ENCODE measurements at regions not wholly inside any gene's neighbourhood (a gene's known extent, or its start where the extent isn't known, plus 50 kb on each side); places are given as distances from the start of the nearest gene placed in this dataset.
"Not testable (repeated sequence)": the region's sequence is repeated elsewhere in the genome, so short reads cannot be mapped to it uniquely, and the experiment has no call there.

DNA sequence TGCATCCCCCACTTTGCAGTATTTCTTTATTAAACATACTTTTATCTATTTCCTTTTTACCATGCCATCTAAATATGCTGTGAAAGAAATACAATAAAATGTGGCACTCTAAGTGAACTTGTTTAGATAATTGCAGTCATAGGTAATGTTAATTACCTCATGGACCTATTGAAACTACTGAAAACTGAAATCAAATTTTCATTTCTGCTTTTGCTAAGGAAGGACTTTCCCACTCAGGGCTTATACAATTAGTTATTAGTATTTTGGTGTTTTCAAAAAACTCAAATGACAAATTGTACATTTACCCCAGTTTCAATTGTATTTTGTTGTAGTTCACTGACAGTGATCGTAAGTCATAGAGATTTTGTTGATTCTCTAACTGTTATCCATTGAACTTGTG lies 88.4 kb downstream of the ID4 start:
- no peak overlapping the region for H3K27ac ChIP-seq
- TF ChIP-seq, protein P1, sequence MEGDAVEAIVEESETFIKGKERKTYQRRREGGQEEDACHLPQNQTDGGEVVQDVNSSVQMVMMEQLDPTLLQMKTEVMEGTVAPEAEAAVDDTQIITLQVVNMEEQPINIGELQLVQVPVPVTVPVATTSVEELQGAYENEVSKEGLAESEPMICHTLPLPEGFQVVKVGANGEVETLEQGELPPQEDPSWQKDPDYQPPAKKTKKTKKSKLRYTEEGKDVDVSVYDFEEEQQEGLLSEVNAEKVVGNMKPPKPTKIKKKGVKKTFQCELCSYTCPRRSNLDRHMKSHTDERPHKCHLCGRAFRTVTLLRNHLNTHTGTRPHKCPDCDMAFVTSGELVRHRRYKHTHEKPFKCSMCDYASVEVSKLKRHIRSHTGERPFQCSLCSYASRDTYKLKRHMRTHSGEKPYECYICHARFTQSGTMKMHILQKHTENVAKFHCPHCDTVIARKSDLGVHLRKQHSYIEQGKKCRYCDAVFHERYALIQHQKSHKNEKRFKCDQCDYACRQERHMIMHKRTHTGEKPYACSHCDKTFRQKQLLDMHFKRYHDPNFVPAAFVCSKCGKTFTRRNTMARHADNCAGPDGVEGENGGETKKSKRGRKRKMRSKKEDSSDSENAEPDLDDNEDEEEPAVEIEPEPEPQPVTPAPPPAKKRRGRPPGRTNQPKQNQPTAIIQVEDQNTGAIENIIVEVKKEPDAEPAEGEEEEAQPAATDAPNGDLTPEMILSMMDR (IDR thresholded peaks at IDR 0.05), result no peak
- no peak for TF ChIP-seq EP300 (IDR thresholded peaks at IDR 0.05)
- TF ChIP-seq POLR2A (IDR thresholded peaks at IDR 0.05), result no peak
- WGBS, 2 donors, result 92 to 95% methylated on average over 1 of the region's 1 CpG
- no peak for DNase-seq (ENCODE audit: low spot score in 2 of 2)
- no peak overlapping the region for H3K4me3 ChIP-seq
- no peaks in the 10 kb centered on the region for H3K9me3 ChIP-seq
- H3K36me3 ChIP-seq, result no peaks in the 10 kb centered on the region
- H3K4me1 ChIP-seq, result no peaks in the 10 kb centered on the region
- H3K27me3 ChIP-seq, result no peaks in the 10 kb centered on the region

GRCh38 chr6:19928461-19928860 lies 91.3 kb downstream of the ID4 start:
- TF ChIP-seq, protein P1 (IDR thresholded peaks at IDR 0.05), result no peak
- no peak for TF ChIP-seq POLR2A (IDR thresholded peaks at IDR 0.05)
- TF ChIP-seq EP300 (IDR thresholded peaks at IDR 0.05), result no peak
- WGBS, 2 donors, result 69 to 76% methylated on average over 2 of the region's 2 CpGs
- Histone ChIP-seq H3K36me3 (no peaks in the 10 kb centered on the region), H3K27me3 (no peaks in the 10 kb centered on the region), H3K4me3 (no peak overlapping the region), H3K27ac (no peak overlapping the region), H3K4me1 (no peaks in the 10 kb centered on the region), H3K9me3 (no peaks in the 10 kb centered on the region)
- no peak for DNase-seq (ENCODE audit: low spot score in 2 of 2)

DNA sequence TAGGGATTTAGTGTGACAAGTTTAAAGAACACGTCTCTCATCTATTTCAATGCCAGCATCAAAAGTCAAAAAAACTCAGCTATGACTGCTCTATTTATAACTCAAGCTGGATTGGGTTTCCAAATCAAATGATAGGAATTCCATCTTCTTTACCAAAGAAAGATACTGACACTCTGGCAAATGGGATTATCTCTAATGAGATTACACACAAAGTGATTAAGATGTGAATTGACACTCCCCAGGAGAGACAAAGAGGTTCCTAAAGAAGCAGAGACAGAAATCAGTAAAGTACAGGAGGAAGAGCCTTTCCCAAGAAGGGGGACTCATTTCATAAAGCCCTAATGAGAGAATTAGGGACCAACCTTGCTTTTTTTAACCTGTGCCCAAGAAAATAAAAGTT lies 92.1 kb downstream of the ID4 start:
- H3K27ac ChIP-seq, result no peak overlapping the region
- H3K4me3 ChIP-seq, result no peak overlapping the region
- no peaks in the 10 kb centered on the region for H3K36me3 ChIP-seq
- no peak for DNase-seq (ENCODE audit: low spot score in 2 of 2)
- TF ChIP-seq, protein P1 (IDR thresholded peaks at IDR 0.05), result no peak
- TF ChIP-seq POLR2A (IDR thresholded peaks at IDR 0.05) (no peak), EP300 (IDR thresholded peaks at IDR 0.05) (no peak)
- H3K4me1 ChIP-seq, result no peaks in the 10 kb centered on the region
- no peaks in the 10 kb centered on the region for H3K9me3 ChIP-seq
- 32 to 60% methylated on average over 1 of the region's 1 CpG for WGBS, 2 donors
- no peaks in the 10 kb centered on the region for H3K27me3 ChIP-seq

- DNase-seq (ENCODE audit: low spot score in 2 of 2), result peak in 1 of 2 donors; percentile 31
- Histone ChIP-seq H3K27me3 (no peaks in the 10 kb centered on the region), H3K27ac (no peak overlapping the region), H3K4me3 (no peak overlapping the region), H3K36me3 (no peaks in the 10 kb centered on the region), H3K9me3 (no peaks in the 10 kb centered on the region), H3K4me1 (no peaks in the 10 kb centered on the region)
- TF ChIP-seq, protein P1 (IDR thresholded peaks at IDR 0.05), result no peak
- peak in 1 of 2 donors; percentile 39 for TF ChIP-seq EP300 (IDR thresholded peaks at IDR 0.05)
- TF ChIP-seq POLR2A (IDR thresholded peaks at IDR 0.05), result no peak
- 80 to 87% methylated on average over 5 of the region's 5 CpGs for WGBS, 2 donors
Observed at GRCh38 chr6:19934996-19935591, 97.9 kb downstream of the ID4 start.

DNA sequence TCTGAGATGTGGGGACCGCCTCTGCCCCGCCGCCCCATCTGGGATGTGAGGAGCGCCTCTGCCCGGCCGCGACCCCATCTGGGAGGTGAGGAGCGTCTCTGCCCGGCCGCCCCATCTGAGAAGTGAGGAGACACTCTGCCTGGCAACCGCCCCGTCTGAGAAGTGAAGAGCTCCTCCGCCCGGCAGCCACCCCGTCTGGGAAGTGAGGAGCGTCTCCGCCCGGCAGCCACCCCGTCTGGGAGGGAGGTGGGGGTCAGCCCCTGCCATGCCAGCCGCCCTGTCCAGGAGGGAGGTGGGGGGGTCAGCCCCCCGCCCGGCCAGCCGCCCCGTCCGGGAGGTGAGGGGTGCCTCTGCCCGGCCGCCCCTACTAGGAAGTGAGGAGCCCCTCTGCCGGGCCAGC lies 102.2 kb downstream of the ID4 start:
- H3K4me1 ChIP-seq; H3K27me3 ChIP-seq; H3K27ac ChIP-seq; H3K36me3 ChIP-seq; H3K4me3 ChIP-seq; DNase-seq (ENCODE audit: low spot score in 2 of 2); H3K9me3 ChIP-seq: not testable (repeated sequence)
- 100% methylated on average over 1 of the region's 28 CpGs; no CpG with 5 or more reads in 1 of the 2 donors for WGBS, 2 donors

- not testable (repeated sequence) for H3K4me1 ChIP-seq; H3K9me3 ChIP-seq; H3K27ac ChIP-seq; DNase-seq (ENCODE audit: low spot score in 2 of 2); H3K4me3 ChIP-seq; H3K36me3 ChIP-seq; H3K27me3 ChIP-seq
- WGBS, 2 donors, result 100% methylated on average over 3 of the region's 28 CpGs; no CpG with 5 or more reads in 1 of the 2 donors
Observed at GRCh38 chr6:19939926-19940325, 102.8 kb downstream of the ID4 start.

All from tibial nerve (tissue), 4 donors.